OCI-LY3 (cell line): ENCODE measurements at regions not wholly inside any gene's neighbourhood (a gene's known extent, or its start where the extent isn't known, plus 50 kb on each side); places are given as distances from the start of the nearest gene placed in this dataset.

Experiments used
- H2AFZ ChIP-seq: fragments of 200-600, 300-600 bp; shearing (Covaris generic); 2 replicates; pipeline ENCODE4 v1.6.0; 2014; ENCODE audit warnings: antibody characterized with exemption, low read depth, low read length
- H3K27ac ChIP-seq: fragments of 200-600, 300-600 bp; sonication (generic); 2 replicates; pipeline ENCODE4 v1.5.1; 2014; ENCODE audit warnings: mild to moderate bottlenecking, low read length, moderate library complexity, mixed read lengths
- H3K27me3 ChIP-seq: fragments of 200-600, 300-600 bp; sonication (generic); 2 replicates; pipeline ENCODE4 v1.6.1; 2014; ENCODE audit warnings: low read depth, low read length, mixed read lengths
- H3K36me3 ChIP-seq: fragments of 200-600, 300-600 bp; sonication (generic); replicated peaks from 2 replicates; pipeline ENCODE3; 2014; ENCODE audit warnings: low read depth, low read length, mixed read lengths
- H3K4me1 ChIP-seq: fragments of 300-600, 200-600 bp; sonication (generic); 2 replicates; pipeline ENCODE4 v1.6.1; 2014; ENCODE audit warnings: low read length, mixed read lengths
- H3K4me2 ChIP-seq: fragments of 200-600, 300-600 bp; sonication (generic); 2 replicates; pipeline ENCODE4 v1.6.1; 2014; ENCODE audit warnings: low read length, mixed read lengths
- H3K4me3 ChIP-seq: fragments of 300-600, 200-600 bp; sonication (generic); 2 replicates; pipeline ENCODE4 v1.5.1; 2014; ENCODE audit warnings: antibody characterized with exemption, mild to moderate bottlenecking, low read length, moderate library complexity
- H3K79me2 ChIP-seq: fragments of 300-600, 200-600 bp; shearing (Covaris generic); 2 replicates; pipeline ENCODE4 v1.6.1; 2014; ENCODE audit warnings: mild to moderate bottlenecking, low read length, mixed read lengths
- H3K9ac ChIP-seq: fragments of 300-600, 200-600 bp; shearing (Covaris generic); 2 replicates; pipeline ENCODE4 v1.6.0; 2014; ENCODE audit warnings: mild to moderate bottlenecking, low read length, moderate library complexity
- H3K9me3 ChIP-seq: fragments of 200-600, 300-600 bp; shearing (Covaris generic); 2 replicates; pipeline ENCODE4 v1.6.1; 2014; ENCODE audit warnings: low read length, mixed read lengths; ENCODE audit not compliant: insufficient read depth
- H4K20me1 ChIP-seq: fragments of 200-600, 300-600 bp; sonication (generic); 2 replicates; pipeline ENCODE4 v1.6.1; 2016; ENCODE audit warnings: low read length, mixed read lengths; ENCODE audit not compliant: insufficient read depth
- CTCF ChIP-seq: fragments of 200-600, 300-600 bp; sonication (generic); IDR thresholded peaks from 2 replicates; pipeline ENCODE4 v1.5.1; 2014; ENCODE audit warnings: antibody characterized with exemption, low read length, low read depth
- EZH2phosphoT487 ChIP-seq: fragments of 200-600 bp; shearing (Covaris generic); IDR thresholded peaks from 2 replicates; pipeline ENCODE4 v1.6.1; 2018; ENCODE audit warnings: antibody characterized with exemption, mixed run types, low read depth

GRCh38 chr14:51307551-51307950 is 67.5 kb downstream of the TMX1 start:
- Histone ChIP-seq H3K4me3 (no peak overlapping the region), H3K4me1 (peaks cover 14% of the 10 kb centered on the region), H3K9me3 (no peaks in the 10 kb centered on the region), H3K79me2 (no peaks in the 10 kb centered on the region), H2AFZ (no peak overlapping the region), H3K36me3 (no peaks in the 10 kb centered on the region), H3K9ac (no peak overlapping the region), H4K20me1 (no peaks in the 10 kb centered on the region), H3K27ac (no peak overlapping the region), H3K27me3 (no peaks in the 10 kb centered on the region), H3K4me2 (no peak overlapping the region)
- TF ChIP-seq EZH2phosphoT487 (no peak), CTCF (no peak)

DNA sequence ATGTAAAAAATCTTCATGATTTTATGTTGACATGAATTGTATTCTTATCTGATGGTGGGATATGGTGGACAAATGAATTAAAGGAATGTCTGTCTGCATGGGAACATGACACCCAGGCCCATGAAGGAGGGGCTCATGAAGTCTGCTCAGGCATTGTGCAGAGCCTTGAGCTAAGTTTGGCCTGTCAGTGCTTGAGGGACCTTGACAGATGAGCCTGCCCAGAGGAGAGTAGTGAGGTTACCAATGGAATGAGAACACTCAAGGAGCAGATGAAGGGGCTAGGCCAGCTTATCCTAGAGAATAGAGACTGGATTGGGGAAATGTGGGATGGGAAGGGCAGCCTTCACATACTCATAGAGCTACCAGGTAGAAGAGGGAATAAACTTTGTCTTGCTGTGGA is 68.8 kb downstream of the TMX1 start:
- TF ChIP-seq CTCF (no peak), EZH2phosphoT487 (no peak)
- Histone ChIP-seq H2AFZ (no peak overlapping the region), H3K27me3 (no peaks in the 10 kb centered on the region), H3K79me2 (no peaks in the 10 kb centered on the region), H3K9me3 (no peaks in the 10 kb centered on the region), H4K20me1 (no peaks in the 10 kb centered on the region), H3K4me2 (no peak overlapping the region), H3K9ac (no peak overlapping the region), H3K27ac (no peak overlapping the region), H3K4me1 (peaks cover 9% of the 10 kb centered on the region; the same call in 1 of the 2 replicates), H3K36me3 (no peaks in the 10 kb centered on the region), H3K4me3 (no peak overlapping the region)

DNA sequence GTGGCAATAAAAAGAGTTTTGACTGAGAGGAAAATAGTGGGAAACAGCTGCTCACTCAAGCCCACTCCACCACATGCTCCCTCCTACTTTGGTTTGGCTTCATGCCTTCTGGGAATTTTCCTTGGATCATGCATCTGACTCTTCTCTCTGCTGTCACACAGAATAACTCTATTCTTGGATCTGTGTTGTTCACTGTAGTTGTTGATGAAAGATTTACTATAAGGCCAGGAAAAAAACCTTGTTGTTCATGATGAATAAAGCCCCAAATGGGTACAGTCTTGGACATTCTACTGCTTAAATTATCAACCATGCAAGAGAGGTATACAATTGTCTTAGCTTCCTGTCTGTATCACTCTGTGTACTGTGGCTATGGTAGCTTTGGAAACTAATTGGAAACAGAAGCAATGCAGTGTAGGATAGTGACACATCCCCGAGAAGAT is 70.5 kb downstream of the TMX1 start:
- Histone ChIP-seq H2AFZ (no peak overlapping the region), H3K27ac (no peak overlapping the region), H3K4me3 (no peak overlapping the region), H3K9me3 (no peaks in the 10 kb centered on the region), H3K4me1 (no peaks in the 10 kb centered on the region), H4K20me1 (no peaks in the 10 kb centered on the region), H3K27me3 (no peaks in the 10 kb centered on the region), H3K36me3 (no peaks in the 10 kb centered on the region), H3K79me2 (no peaks in the 10 kb centered on the region), H3K9ac (no peak overlapping the region), H3K4me2 (no peak overlapping the region)
- TF ChIP-seq EZH2phosphoT487, result no peak
- TF ChIP-seq CTCF, result no peak

DNA sequence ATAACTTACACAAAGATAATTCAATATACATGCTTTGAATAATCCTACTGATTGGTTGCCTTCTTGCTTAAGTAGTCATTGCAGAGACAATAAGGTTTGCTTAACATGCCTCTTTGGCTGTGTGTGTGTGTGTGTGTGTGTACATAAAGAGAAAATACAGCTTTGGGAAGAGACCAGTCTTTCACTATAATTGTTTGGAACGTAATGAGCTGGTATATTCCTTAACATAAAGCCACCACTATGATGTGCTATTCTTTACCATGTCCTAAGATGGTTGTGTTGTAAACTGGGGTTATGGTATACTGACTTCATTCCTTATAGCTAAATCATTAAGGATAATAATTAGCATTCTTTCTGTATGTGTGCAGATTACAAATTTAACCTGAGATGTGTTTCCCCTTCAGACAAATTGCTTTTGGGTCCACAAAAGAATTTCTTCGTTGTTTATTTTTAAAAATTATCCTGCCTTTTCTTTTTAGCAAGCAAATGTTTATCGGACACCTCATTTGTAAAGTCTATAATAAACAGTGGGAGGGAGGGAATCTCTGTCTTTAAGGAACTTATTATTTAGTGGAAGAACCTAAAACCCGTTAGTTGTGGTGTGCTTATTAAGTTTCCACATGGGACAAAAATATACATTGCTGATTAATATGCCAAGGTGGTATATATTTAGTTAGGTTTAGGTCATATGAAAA is 74.4 kb downstream of the TMX1 start:
- no peak overlapping the region for H3K27ac ChIP-seq
- no peaks in the 10 kb centered on the region for H3K36me3 ChIP-seq

More for the DNA sequence above, 74.4 kb downstream of the TMX1 start:
- H2AFZ ChIP-seq, result no peak overlapping the region
- H3K4me1 ChIP-seq, result no peaks in the 10 kb centered on the region
- H3K4me2 ChIP-seq, result no peak overlapping the region
- no peaks in the 10 kb centered on the region for H3K9me3 ChIP-seq
- H3K79me2 ChIP-seq, result no peaks in the 10 kb centered on the region
- no peak overlapping the region for H3K4me3 ChIP-seq
- no peaks in the 10 kb centered on the region for H3K27me3 ChIP-seq
- H4K20me1 ChIP-seq, result no peaks in the 10 kb centered on the region
- TF ChIP-seq CTCF (no peak), EZH2phosphoT487 (no peak)
- H3K9ac ChIP-seq, result no peak overlapping the region
